ENCODE measurements at regions not wholly inside any gene's neighbourhood (a gene's known extent, or its start where the extent isn't known, plus 50 kb on each side); places are given as distances from the start of the nearest gene placed in this dataset.

DNA sequence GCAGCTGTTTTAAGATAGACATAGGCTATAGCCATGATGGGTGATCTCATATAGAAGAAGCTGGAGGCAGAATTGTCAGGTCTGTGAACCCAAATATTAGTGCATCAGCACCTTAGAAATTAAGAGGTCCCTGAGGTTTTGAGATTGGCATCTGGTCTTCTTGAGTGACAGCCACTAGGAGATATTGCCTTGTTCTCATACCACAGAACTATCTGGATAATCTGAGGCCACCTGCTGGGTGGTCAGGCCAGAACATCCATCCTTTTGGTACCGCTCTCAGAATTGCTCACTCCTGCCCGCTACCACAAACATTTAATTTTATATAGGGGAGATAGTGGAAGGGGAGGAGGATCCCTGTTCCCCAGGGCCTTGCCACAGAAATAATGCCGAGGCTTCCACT is 210.6 kb upstream of the ZPLD1 start:
- DNase-seq (ENCODE audit: low spot score in 2 of 2): no peak
- Mint-ChIP-seq H3K27me3 (peaks cover 15% of the 10 kb centered on the region), H3K36me3 (ENCODE audit: insufficient read depth) (peaks cover 2% of the 10 kb centered on the region), H3K27ac (ENCODE audit: low read depth) (no peak overlapping the region), H3K4me1 (no peaks in the 10 kb centered on the region), H3K9me3 (no peaks in the 10 kb centered on the region), H3K4me3 (no peak overlapping the region)
- no peak for ATAC-seq (replicated peaks; ENCODE audit: extremely low read depth, poor library complexity, severe bottlenecking)

DNA sequence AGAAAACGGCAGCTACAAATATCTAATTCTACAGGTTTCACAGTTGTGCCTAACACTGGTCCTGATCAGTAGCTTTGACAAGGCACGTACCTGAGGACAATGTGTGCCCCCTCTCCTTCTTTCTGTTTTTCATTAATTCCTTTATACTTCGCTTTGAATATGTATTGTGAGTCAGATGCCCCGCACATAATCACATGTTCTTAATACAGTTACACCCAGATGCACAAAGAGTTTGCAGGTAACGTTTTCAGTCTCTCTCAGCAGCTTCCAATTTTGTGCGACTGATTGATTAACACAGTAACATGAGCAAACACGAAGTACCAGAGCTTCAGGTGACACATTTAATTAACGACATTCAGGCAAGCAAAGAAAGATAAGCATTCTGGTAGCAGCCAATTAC is 209.8 kb upstream of the ZPLD1 start:
- Mint-ChIP-seq H3K9me3 (no peaks in the 10 kb centered on the region), H3K4me3 (no peak overlapping the region), H3K27ac (ENCODE audit: low read depth) (no peak overlapping the region), H3K27me3 (peaks cover 15% of the 10 kb centered on the region), H3K4me1 (no peaks in the 10 kb centered on the region), H3K36me3 (ENCODE audit: insufficient read depth) (no peaks in the 10 kb centered on the region)
- DNase-seq (ENCODE audit: low spot score in 2 of 2) (no peak), ATAC-seq (replicated peaks; ENCODE audit: extremely low read depth, poor library complexity, severe bottlenecking) (no peak)

DNA sequence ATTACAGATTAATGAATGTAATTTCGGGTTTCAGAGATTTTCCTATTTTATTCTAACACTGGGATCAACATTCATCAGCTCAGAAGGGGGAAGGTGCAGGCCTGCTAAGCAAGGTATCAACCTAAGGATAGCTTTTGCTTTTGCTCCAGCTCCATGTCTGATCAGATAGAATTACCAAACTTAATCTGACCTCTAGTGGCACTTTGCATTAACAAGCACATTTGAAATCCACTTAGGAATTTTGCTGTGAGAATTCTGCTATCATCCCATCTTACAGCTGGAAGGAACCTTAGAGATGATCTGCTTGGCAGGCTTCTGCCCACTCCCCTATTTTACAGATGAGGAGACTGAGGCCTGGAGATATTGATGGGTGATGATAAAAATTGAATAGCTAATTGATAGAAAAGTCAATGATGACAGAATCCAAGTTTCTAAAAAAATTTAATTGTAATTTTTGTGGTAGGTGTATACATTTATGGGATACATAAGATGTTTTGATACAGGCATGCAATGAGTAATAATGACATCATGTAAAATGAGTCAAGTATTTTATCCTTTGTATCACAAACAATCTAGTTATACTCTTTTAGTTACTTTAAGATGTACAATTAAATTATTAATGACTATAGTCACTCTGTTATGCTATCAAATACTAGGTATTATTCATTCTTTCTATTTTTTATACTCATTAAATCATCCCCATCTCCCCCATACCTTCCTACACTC is 209.2 kb upstream of the ZPLD1 start:
- no peaks in the 10 kb centered on the region for H3K36me3 Mint-ChIP-seq (ENCODE audit: insufficient read depth)
- H3K4me1 Mint-ChIP-seq: no peaks in the 10 kb centered on the region
- ATAC-seq (replicated peaks; ENCODE audit: extremely low read depth, poor library complexity, severe bottlenecking) (no peak), DNase-seq (ENCODE audit: low spot score in 2 of 2) (no peak)
- H3K9me3 Mint-ChIP-seq: no peaks in the 10 kb centered on the region
- no peak overlapping the region for H3K4me3 Mint-ChIP-seq
- peaks cover 15% of the 10 kb centered on the region for H3K27me3 Mint-ChIP-seq
- no peak overlapping the region for H3K27ac Mint-ChIP-seq (ENCODE audit: low read depth)

DNA sequence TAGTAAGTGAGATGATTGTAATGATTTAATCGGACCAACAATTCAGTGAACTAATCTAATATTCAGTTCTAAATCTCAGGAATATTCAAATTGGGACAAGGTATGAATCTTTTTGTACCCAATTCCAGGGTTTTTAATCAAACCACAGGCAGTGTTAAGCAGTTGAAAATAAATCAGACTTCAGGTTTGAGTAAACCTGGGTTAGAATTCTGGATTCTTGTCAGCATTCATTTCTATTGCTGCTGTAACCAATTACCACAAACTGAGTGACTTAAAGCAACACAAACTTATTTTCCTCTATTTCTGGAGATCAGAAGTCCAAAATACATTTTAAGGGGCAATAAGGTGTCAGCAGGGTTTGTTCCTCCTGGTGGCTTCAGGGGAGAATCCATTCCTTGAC is 208.4 kb upstream of the ZPLD1 start:
- H3K9me3 Mint-ChIP-seq: no peaks in the 10 kb centered on the region
- no peak for ATAC-seq (replicated peaks; ENCODE audit: extremely low read depth, poor library complexity, severe bottlenecking)
- DNase-seq (ENCODE audit: low spot score in 2 of 2): no peak
- no peaks in the 10 kb centered on the region for H3K36me3 Mint-ChIP-seq (ENCODE audit: insufficient read depth)
- H3K27ac Mint-ChIP-seq (ENCODE audit: low read depth): no peak overlapping the region
- H3K4me3 Mint-ChIP-seq: no peak overlapping the region
- H3K27me3 Mint-ChIP-seq: peaks cover 15% of the 10 kb centered on the region
- H3K4me1 Mint-ChIP-seq: no peaks in the 10 kb centered on the region

DNA sequence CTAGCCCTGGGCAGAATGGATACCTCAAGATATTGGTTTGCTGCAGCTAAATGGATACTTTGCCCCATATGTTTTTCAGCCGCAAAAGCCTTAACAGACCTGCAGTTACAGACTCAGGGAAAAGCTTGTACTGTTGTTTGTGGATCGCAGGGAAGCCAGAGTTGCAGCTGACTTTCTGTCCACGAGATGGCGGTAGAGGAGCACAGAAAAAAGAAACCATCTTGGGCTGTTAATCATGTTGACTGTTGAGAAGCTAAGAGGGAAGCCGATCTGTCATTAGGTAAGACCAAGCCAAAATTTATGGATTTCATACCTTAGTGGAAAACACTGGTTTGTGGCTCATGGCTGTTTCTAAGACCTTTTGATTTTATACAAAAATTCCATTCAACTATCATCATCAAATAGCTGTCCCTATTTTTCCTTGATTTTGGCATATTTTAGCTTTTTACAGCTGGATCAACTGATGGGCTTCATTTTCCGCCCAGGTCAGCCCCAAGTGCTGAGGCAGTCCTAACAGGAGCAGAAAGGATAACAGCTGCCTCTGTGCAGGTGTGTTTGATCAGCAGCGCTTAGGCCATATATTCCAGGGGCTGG is 205.7 kb upstream of the ZPLD1 start:
- Mint-ChIP-seq H3K27ac (ENCODE audit: low read depth) (no peak overlapping the region), H3K9me3 (no peaks in the 10 kb centered on the region), H3K4me3 (no peak overlapping the region)

DNA sequence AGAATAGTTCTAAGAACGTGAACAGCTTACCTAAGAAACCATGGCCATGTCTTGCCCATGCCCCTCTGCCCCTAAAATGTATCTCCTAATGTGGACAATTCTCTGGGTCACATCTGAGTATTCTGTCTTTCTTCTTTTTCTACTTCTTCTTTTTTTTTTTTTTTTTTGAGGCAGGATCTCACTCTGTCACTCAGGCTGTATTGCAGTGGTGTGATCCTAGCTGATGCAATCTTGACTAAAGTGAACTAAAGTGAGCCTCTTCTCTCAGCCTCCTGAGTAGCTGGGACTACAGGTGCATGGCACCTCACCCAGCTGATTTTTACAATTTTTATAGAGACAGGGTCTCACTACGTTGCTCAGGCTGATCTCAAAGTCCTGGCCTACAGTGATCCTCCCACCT is 204.8 kb upstream of the ZPLD1 start:
- Mint-ChIP-seq H3K4me3 (no peak overlapping the region), H3K36me3 (ENCODE audit: insufficient read depth) (peaks cover 1% of the 10 kb centered on the region), H3K4me1 (no peaks in the 10 kb centered on the region), H3K27ac (ENCODE audit: low read depth) (no peak overlapping the region), H3K27me3 (peaks cover 15% of the 10 kb centered on the region), H3K9me3 (no peaks in the 10 kb centered on the region)
- DNase-seq (ENCODE audit: low spot score in 2 of 2) (no peak), ATAC-seq (replicated peaks; ENCODE audit: extremely low read depth, poor library complexity, severe bottlenecking) (no peak)

More for the DNA sequence above, 205.7 kb upstream of the ZPLD1 start:
- Mint-ChIP-seq H3K36me3 (ENCODE audit: insufficient read depth) (peaks cover 1% of the 10 kb centered on the region), H3K4me1 (no peaks in the 10 kb centered on the region), H3K27me3 (peaks cover 15% of the 10 kb centered on the region)
- ATAC-seq (replicated peaks; ENCODE audit: extremely low read depth, poor library complexity, severe bottlenecking): peak; percentile 77
- DNase-seq (ENCODE audit: low spot score in 2 of 2): peak; percentile 69 to 70

GRCh38 chr3:102233881-102234280 is 200.9 kb upstream of the ZPLD1 start:
- Mint-ChIP-seq H3K36me3 (ENCODE audit: insufficient read depth) (peaks cover 1% of the 10 kb centered on the region), H3K27me3 (no peaks in the 10 kb centered on the region), H3K4me1 (no peaks in the 10 kb centered on the region), H3K9me3 (no peaks in the 10 kb centered on the region), H3K27ac (ENCODE audit: low read depth) (no peak overlapping the region), H3K4me3 (no peak overlapping the region)
- ATAC-seq (replicated peaks; ENCODE audit: extremely low read depth, poor library complexity, severe bottlenecking): no peak
- DNase-seq (ENCODE audit: low spot score in 2 of 2): no peak

GRCh38 chr3:102235679-102236078 is 199.1 kb upstream of the ZPLD1 start:
- DNase-seq (ENCODE audit: low spot score in 2 of 2): no peak
- H3K4me1 Mint-ChIP-seq: no peaks in the 10 kb centered on the region
- ATAC-seq (replicated peaks; ENCODE audit: extremely low read depth, poor library complexity, severe bottlenecking): no peak
- no peaks in the 10 kb centered on the region for H3K9me3 Mint-ChIP-seq
- peaks cover 1% of the 10 kb centered on the region for H3K36me3 Mint-ChIP-seq (ENCODE audit: insufficient read depth)
- H3K27me3 Mint-ChIP-seq: no peaks in the 10 kb centered on the region
- H3K27ac Mint-ChIP-seq (ENCODE audit: low read depth): no peak overlapping the region
- no peak overlapping the region for H3K4me3 Mint-ChIP-seq

DNA sequence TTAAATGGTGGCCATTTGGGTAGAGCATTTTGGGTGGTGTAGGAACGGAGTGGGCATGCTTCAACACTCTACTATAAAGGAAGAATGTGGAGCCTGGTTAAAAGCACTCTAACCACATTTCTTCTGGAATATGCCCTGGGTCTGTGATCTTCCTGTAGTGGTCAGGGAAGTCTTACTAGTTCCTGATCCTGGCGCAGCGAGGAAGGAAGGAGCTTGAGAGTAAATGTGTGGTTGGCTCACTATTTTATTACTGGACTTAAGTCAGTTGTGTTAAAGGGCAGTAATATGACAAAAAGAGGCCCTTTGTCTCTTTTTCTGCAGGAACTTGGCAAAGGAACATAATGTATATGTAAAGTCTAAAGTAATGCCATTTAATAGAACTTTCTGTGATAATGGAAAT is 197.6 kb upstream of the ZPLD1 start:
- H3K27ac Mint-ChIP-seq (ENCODE audit: low read depth): no peak overlapping the region
- ATAC-seq (replicated peaks; ENCODE audit: extremely low read depth, poor library complexity, severe bottlenecking) (no peak), DNase-seq (ENCODE audit: low spot score in 2 of 2) (no peak)
- no peaks in the 10 kb centered on the region for H3K9me3 Mint-ChIP-seq
- no peaks in the 10 kb centered on the region for H3K27me3 Mint-ChIP-seq
- H3K4me1 Mint-ChIP-seq: no peaks in the 10 kb centered on the region
- no peak overlapping the region for H3K4me3 Mint-ChIP-seq
- peaks cover 1% of the 10 kb centered on the region for H3K36me3 Mint-ChIP-seq (ENCODE audit: insufficient read depth)

DNA sequence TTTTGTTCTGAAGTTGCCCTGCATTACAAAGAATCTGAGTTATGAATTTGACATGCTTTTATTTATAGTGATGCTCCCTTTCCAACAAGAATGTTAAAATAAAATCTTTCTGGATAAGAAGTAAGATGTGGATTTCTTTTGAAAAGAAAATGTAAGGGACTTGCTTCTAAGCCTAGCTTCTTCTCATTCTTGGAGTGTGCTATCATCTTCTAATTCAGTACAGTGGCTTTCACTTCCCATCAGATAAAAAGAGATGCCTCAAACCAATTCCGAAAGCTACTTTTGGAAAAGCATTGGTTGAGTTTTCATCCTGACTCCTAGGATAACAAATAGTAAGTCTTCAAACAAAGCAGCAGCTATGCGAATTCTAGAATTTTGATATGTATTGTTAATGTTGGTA is 197.0 kb upstream of the ZPLD1 start:
- Mint-ChIP-seq H3K27ac (ENCODE audit: low read depth) (no peak overlapping the region), H3K27me3 (no peaks in the 10 kb centered on the region), H3K9me3 (no peaks in the 10 kb centered on the region), H3K4me3 (no peak overlapping the region), H3K4me1 (no peaks in the 10 kb centered on the region), H3K36me3 (ENCODE audit: insufficient read depth) (peaks cover 1% of the 10 kb centered on the region)
- DNase-seq (ENCODE audit: low spot score in 2 of 2): no peak
- no peak for ATAC-seq (replicated peaks; ENCODE audit: extremely low read depth, poor library complexity, severe bottlenecking)

GRCh38 chr3:102238362-102238761 is 196.5 kb upstream of the ZPLD1 start:
- H3K4me3 Mint-ChIP-seq: no peak overlapping the region
- DNase-seq (ENCODE audit: low spot score in 2 of 2) (no peak), ATAC-seq (replicated peaks; ENCODE audit: extremely low read depth, poor library complexity, severe bottlenecking) (no peak)
- H3K4me1 Mint-ChIP-seq: no peaks in the 10 kb centered on the region
- H3K9me3 Mint-ChIP-seq: no peaks in the 10 kb centered on the region
- no peaks in the 10 kb centered on the region for H3K36me3 Mint-ChIP-seq (ENCODE audit: insufficient read depth)
- H3K27ac Mint-ChIP-seq (ENCODE audit: low read depth): no peak overlapping the region
- H3K27me3 Mint-ChIP-seq: no peaks in the 10 kb centered on the region

DNA sequence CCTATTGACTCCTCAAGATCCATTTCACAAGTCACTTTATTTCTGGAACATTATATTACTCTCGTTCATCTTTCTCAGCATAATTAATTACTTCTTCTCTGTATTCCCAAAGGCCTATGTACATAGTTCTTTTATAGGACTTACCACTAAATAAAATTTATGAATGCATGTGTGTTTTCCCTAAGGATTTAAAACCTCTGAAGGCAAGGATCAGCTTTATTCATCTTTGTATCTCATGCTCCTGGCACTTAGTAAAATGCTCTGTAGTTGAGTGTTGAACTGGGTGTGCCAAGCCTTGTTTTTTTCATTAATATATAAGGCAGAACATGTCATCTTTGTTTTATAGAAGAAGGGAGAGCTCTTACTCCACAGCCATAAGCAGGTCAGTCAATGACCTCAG is 194.1 kb upstream of the ZPLD1 start:
- no peaks in the 10 kb centered on the region for H3K36me3 Mint-ChIP-seq (ENCODE audit: insufficient read depth)
- H3K9me3 Mint-ChIP-seq: no peaks in the 10 kb centered on the region
- H3K27ac Mint-ChIP-seq (ENCODE audit: low read depth): no peak overlapping the region
- no peak overlapping the region for H3K4me3 Mint-ChIP-seq
- H3K4me1 Mint-ChIP-seq: no peaks in the 10 kb centered on the region
- H3K27me3 Mint-ChIP-seq: no peaks in the 10 kb centered on the region
- ATAC-seq (replicated peaks; ENCODE audit: extremely low read depth, poor library complexity, severe bottlenecking): no peak
- DNase-seq (ENCODE audit: low spot score in 2 of 2): no peak

DNA sequence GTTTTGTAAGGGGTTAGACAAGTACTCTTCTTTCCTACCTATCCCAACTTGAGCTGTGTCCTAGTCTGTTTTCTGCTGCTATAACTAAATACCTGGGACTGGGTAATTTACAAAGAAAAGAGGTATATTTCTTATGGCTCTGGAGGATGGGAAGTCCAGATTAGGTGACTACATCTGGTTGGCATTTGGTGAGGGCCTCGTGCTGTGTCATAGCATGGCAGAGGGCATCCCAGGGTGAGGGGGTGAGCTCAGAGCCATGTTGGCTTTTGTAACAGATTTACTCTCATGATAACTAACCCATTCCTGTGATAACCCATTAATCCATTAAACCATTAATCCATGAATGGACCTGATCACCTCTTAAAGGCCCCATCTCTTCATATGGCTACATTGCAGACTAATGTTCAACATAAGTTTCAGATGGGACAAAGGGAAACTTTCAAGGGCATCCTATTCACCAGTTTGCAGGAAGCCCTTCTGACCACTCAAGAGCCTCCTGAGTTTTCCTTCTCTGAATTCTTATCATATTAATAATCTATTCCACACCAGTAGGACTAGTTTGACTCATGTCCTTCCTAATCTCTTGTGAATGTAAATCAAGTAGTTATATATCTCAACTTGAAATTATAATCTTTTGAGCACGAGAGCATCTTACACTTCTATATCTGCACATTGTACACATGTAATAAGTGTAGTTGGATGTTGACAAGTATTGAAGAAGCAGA is 185.7 kb upstream of the ZPLD1 start:
- H3K27me3 Mint-ChIP-seq: peaks cover 36% of the 10 kb centered on the region
- no peak overlapping the region for H3K4me3 Mint-ChIP-seq
- no peak for ATAC-seq (replicated peaks; ENCODE audit: extremely low read depth, poor library complexity, severe bottlenecking)
- H3K27ac Mint-ChIP-seq (ENCODE audit: low read depth): no peak overlapping the region
- no peaks in the 10 kb centered on the region for H3K9me3 Mint-ChIP-seq
- no peak for DNase-seq (ENCODE audit: low spot score in 2 of 2)
- H3K4me1 Mint-ChIP-seq: no peaks in the 10 kb centered on the region
- H3K36me3 Mint-ChIP-seq (ENCODE audit: insufficient read depth): no peaks in the 10 kb centered on the region
